GM18505 (cell line): ENCODE measurements at regions not wholly inside any gene's neighbourhood (a gene's known extent, or its start where the extent isn't known, plus 50 kb on each side); places are given as distances from the start of the nearest gene placed in this dataset.
"Not testable (repeated sequence)": the region's sequence is repeated elsewhere in the genome, so short reads cannot be mapped to it uniquely, and the experiment has no call there.

Experiments used
- ATAC-seq: cut with Tn5 transposase; IDR thresholded peaks from one replicate; pipeline ENCODE4 v1.9.1; 2021; ENCODE audit not compliant: unreplicated experiment
- POLR2A ChIP-seq: IDR thresholded peaks from 4 replicates; pipeline ENCODE4 v1.6.1; 2011; ENCODE audit warnings: borderline replicate concordance; ENCODE audit not compliant: insufficient read depth, insufficient read length; ENCODE audit errors: extremely low read depth

- TF ChIP-seq POLR2A, result no peak
- ATAC-seq, result no peak
Observed at GRCh38 chr2:2733818-2734217, 402.7 kb upstream of the MYT1L start.

GRCh38 chr2:2732331-2733119 lies 401.4 kb upstream of the MYT1L start:
- ATAC-seq, result no peak
- TF ChIP-seq POLR2A, result no peak

GRCh38 chr2:2731816-2732284 lies 400.8 kb upstream of the MYT1L start:
- no peak for ATAC-seq
- no peak for TF ChIP-seq POLR2A

- TF ChIP-seq POLR2A, result no peak
- ATAC-seq, result no peak
Observed at GRCh38 chr2:2731101-2731815, 400.2 kb upstream of the MYT1L start.

GRCh38 chr2:2730301-2730833 lies 399.3 kb upstream of the MYT1L start:
- ATAC-seq, result no peak
- no peak for TF ChIP-seq POLR2A

- ATAC-seq, result no peak
- TF ChIP-seq POLR2A, result no peak
Observed at GRCh38 chr2:2729246-2729645, 398.2 kb upstream of the MYT1L start.

GRCh38 chr2:2728635-2729034 lies 397.6 kb upstream of the MYT1L start:
- no peak for TF ChIP-seq POLR2A

GRCh38 chr2:2727876-2728511 lies 396.9 kb upstream of the MYT1L start:
- TF ChIP-seq POLR2A, result no peak
- ATAC-seq, result no peak

More at GRCh38 chr2:2728635-2729034, 397.6 kb upstream of the MYT1L start:
- ATAC-seq, result no peak

- no peak for ATAC-seq
- no peak for TF ChIP-seq POLR2A
Observed at GRCh38 chr2:2726163-2726562, 395.1 kb upstream of the MYT1L start.

GRCh38 chr2:2723064-2723463 lies 392.0 kb upstream of the MYT1L start:
- ATAC-seq, result no peak
- no peak for TF ChIP-seq POLR2A

GRCh38 chr2:2721296-2721835 lies 390.3 kb upstream of the MYT1L start:
- no peak for TF ChIP-seq POLR2A
- ATAC-seq, result no peak

- ATAC-seq, result not testable (repeated sequence)
Observed at GRCh38 chr2:2720806-2721205, 389.7 kb upstream of the MYT1L start.

- ATAC-seq, result no peak
- TF ChIP-seq POLR2A, result no peak
Observed at GRCh38 chr2:2720351-2720750, 389.3 kb upstream of the MYT1L start.

- TF ChIP-seq POLR2A, result no peak
- no peak for ATAC-seq
Observed at GRCh38 chr2:2719781-2720180, 388.7 kb upstream of the MYT1L start.

GRCh38 chr2:2719015-2719414 lies 387.9 kb upstream of the MYT1L start:
- no peak for ATAC-seq

More at GRCh38 chr2:2719015-2719414, 387.9 kb upstream of the MYT1L start:
- no peak for TF ChIP-seq POLR2A
